GM12891 (cell line): ENCODE measurements at regions not wholly inside any gene's neighbourhood (a gene's known extent, or its start where the extent isn't known, plus 50 kb on each side); places are given as distances from the start of the nearest gene placed in this dataset.

Experiments used
- POLR2A ChIP-seq: IDR thresholded peaks from 2 replicates; pipeline ENCODE4 v1.6.1; 2011; ENCODE audit warnings: low read depth, low read length, control low read depth
- TAF1 ChIP-seq: IDR thresholded peaks from 2 replicates; pipeline ENCODE4 v1.6.1; 2011; ENCODE audit warnings: low read depth, low read length, control low read depth

- TF ChIP-seq POLR2A (no peak), TAF1 (no peak)
Measured at GRCh38 chr6:145415616-145416015, 319.7 kb downstream of the EPM2A start.
